Suprapubic skin (tissue), 4 donors: ENCODE measurements at regions not wholly inside any gene's neighbourhood (a gene's known extent, or its start where the extent isn't known, plus 50 kb on each side); places are given as distances from the start of the nearest gene placed in this dataset.

Experiments
- DNase-seq, 2 donors: peaks; one replicate each; pipeline ENCODE4 v3.0.0-alpha.2; 2019; ENCODE audit warnings: low spot score in 2 of 2
- H3K27ac ChIP-seq: fragments of 200-600 bp; sonication (generic); one replicate; pipeline ENCODE4 v1.5.1; 2019
- H3K27me3 ChIP-seq: fragments of 200-600 bp; sonication (generic); one replicate; pipeline ENCODE4 v1.5.1; 2019
- H3K36me3 ChIP-seq: fragments of 200-600 bp; sonication (generic); one replicate; pipeline ENCODE4 v1.5.1; 2019
- H3K4me1 ChIP-seq: fragments of 200-600 bp; sonication (generic); one replicate; pipeline ENCODE4 v1.5.1; 2019
- H3K4me3 ChIP-seq: fragments of 200-600 bp; sonication (generic); one replicate; pipeline ENCODE4 v1.5.1; 2019; ENCODE audit warnings: mild to moderate bottlenecking
- H3K9me3 ChIP-seq: fragments of 200-600 bp; sonication (generic); one replicate; pipeline ENCODE4 v1.5.1; 2019
- EP300 ChIP-seq: sonication (generic); formaldehyde crosslinking; IDR thresholded peaks from one replicate; pipeline ENCODE4 v1.6.1; 2017; ENCODE audit warnings: antibody characterized with exemption
- POLR2A ChIP-seq, 2 donors: fragments of 450-650 bp; IDR thresholded peaks; one replicate each; pipeline ENCODE4 v1.6.1; 2017; ENCODE audit warnings: antibody characterized with exemption in 2 of 2, mild to moderate bottlenecking in 2 of 2, moderate library complexity in 2 of 2
- POLR2AphosphoS5 ChIP-seq, 3 donors: sonication (generic); formaldehyde crosslinking; IDR thresholded peaks; one replicate each; pipeline ENCODE4 v1.6.1; 2017; ENCODE audit warnings: antibody characterized with exemption in 3 of 3
- WGBS: methylation state at CpG from one replicate; pipeline ENCODE4 v1.1.5; 2018; 5-methylcytosine and 5-hydroxymethylcytosine counted together
- TF ChIP-seq, protein P1 (sequence below), 2 donors: fragments of 200-600 bp in 1 of 2; fragments of 450-650 bp in 1 of 2; sonication (generic) in 1 of 2; IDR thresholded peaks; one replicate each; pipeline ENCODE4 v1.5.1; 2016 to 2019; ENCODE audit warnings: antibody characterized with exemption in 2 of 2, mild to moderate bottlenecking in 1 of 2, moderate library complexity in 1 of 2

DNA sequence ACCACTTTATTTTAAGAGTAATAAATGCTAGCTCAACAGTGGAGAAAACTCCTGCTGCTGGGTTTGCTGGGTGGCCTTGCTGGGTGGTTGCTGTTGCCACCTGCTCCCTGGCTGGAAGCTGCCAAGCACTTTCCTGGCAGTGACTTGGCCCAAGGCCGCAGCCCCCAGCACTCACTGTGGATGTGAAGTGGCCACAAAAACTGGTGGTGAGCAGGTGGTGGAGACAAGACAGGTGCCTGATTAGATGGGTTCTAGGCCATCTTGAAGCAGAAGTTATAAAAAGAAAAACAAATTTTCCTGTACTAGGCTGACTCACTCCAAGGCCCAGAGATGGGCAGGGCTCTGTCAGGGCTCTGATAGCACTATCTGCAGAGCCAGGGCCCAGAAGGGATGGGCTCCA, 224.7 kb upstream of the NLRP1 start:
- peaks cover 8% of the 10 kb centered on the region for H3K27me3 ChIP-seq
- H3K36me3 ChIP-seq: no peaks in the 10 kb centered on the region
- no peaks in the 10 kb centered on the region for H3K4me1 ChIP-seq
- no peak for TF ChIP-seq EP300
- no peak for TF ChIP-seq POLR2AphosphoS5 (IDR thresholded peaks at IDR 0.05)
- no peak for TF ChIP-seq POLR2A (IDR thresholded peaks at IDR 0.05)
- TF ChIP-seq, protein P1, sequence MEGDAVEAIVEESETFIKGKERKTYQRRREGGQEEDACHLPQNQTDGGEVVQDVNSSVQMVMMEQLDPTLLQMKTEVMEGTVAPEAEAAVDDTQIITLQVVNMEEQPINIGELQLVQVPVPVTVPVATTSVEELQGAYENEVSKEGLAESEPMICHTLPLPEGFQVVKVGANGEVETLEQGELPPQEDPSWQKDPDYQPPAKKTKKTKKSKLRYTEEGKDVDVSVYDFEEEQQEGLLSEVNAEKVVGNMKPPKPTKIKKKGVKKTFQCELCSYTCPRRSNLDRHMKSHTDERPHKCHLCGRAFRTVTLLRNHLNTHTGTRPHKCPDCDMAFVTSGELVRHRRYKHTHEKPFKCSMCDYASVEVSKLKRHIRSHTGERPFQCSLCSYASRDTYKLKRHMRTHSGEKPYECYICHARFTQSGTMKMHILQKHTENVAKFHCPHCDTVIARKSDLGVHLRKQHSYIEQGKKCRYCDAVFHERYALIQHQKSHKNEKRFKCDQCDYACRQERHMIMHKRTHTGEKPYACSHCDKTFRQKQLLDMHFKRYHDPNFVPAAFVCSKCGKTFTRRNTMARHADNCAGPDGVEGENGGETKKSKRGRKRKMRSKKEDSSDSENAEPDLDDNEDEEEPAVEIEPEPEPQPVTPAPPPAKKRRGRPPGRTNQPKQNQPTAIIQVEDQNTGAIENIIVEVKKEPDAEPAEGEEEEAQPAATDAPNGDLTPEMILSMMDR (IDR thresholded peaks at IDR 0.05): no peak
- WGBS: 100% methylated on average over 1 of the region's 1 CpG
- DNase-seq: no peak
- H3K27ac ChIP-seq: no peak overlapping the region
- peaks cover 21% of the 10 kb centered on the region for H3K9me3 ChIP-seq
- H3K4me3 ChIP-seq: no peak overlapping the region

DNA sequence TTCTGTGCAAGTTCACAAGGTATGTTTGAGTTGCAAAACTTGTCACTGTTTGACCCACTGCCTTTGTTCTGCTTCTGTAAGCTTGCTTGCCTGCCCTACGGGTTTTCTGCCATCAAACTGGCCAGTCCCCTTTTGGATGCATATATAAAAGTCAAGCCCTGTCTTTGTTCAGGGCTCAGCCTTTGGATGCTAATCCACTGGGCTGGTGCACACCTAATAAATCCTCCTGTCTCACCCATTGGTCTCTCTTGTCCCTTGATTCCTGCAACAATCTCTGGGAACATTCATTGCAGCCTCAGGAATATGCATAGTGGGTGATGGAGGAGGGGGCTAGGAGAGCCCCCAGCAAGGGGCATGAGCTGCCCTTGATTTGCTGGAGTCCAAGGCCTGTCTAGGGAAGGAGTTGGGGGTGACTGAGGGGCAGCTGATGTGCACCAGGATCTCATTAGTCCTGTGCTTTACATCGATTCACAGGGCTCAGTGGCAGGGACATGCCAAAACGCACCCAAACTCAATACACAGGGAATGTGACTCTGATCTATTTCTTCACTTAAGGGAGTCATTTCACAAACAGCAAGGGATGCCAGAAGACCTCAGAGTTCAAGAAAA, 225.4 kb upstream of the NLRP1 start:
- Histone ChIP-seq H3K4me1 (no peaks in the 10 kb centered on the region), H3K9me3 (peaks cover 21% of the 10 kb centered on the region), H3K36me3 (no peaks in the 10 kb centered on the region), H3K27ac (no peak overlapping the region), H3K27me3 (peaks cover 5% of the 10 kb centered on the region), H3K4me3 (no peak overlapping the region)
- TF ChIP-seq EP300 (no peak), POLR2A (IDR thresholded peaks at IDR 0.05) (no peak), POLR2AphosphoS5 (IDR thresholded peaks at IDR 0.05) (no peak)
- TF ChIP-seq, protein P1 (IDR thresholded peaks at IDR 0.05): no peak
- 89% methylated on average over 3 of the region's 3 CpGs for WGBS
- DNase-seq: no peak

DNA sequence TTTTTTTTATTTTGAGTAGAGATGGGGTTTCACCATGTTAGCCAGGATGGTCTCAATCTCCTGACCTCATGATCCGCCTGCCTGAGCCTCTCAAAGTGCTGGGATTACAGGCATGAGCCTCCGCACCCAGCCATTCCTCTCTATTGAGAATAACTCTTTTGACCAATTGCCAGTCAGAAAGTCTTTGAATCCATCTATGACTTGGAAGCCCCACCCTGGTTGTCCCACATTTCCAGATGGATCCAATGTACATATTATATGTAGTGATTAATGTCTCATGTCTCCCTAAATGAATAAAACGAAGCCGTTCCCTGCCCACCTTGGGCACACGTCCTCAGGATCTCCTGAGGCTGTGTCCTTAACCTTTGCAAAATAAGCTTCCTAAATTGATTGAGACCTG, 228.3 kb upstream of the NLRP1 start:
- Histone ChIP-seq H3K27me3 (peaks cover 18% of the 10 kb centered on the region), H3K9me3 (peaks cover 19% of the 10 kb centered on the region), H3K36me3 (no peaks in the 10 kb centered on the region), H3K4me3 (no peak overlapping the region), H3K4me1 (no peaks in the 10 kb centered on the region), H3K27ac (no peak overlapping the region)
- DNase-seq: no peak
- TF ChIP-seq, protein P1 (IDR thresholded peaks at IDR 0.05): no peak
- no peak for TF ChIP-seq POLR2AphosphoS5 (IDR thresholded peaks at IDR 0.05)
- TF ChIP-seq EP300: no peak
- TF ChIP-seq POLR2A (IDR thresholded peaks at IDR 0.05): no peak
- WGBS: 82% methylated on average over 5 of the region's 5 CpGs

DNA sequence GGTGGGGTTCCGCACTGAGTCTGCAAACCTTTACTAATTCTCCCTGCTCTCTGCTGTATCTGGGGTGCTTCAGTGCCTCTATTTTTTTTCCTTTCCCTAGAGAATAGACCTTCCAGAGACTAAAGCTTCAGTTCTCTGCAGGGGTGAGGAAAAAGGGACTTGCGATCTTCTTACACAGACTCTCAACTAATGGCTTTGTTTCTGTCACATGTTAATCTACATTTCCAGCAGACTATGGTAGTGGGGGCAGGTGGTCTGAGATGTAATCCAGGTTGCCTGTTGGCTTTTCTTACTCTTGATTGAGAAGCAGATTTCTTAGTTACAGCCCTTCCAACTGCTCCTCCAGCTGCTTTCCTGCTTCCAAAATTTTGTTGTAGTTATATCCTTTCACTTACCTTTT, 229.0 kb upstream of the NLRP1 start:
- no peak for DNase-seq
- Histone ChIP-seq H3K9me3 (peaks cover 16% of the 10 kb centered on the region), H3K27me3 (peaks cover 22% of the 10 kb centered on the region), H3K4me3 (no peak overlapping the region), H3K36me3 (no peaks in the 10 kb centered on the region), H3K4me1 (no peaks in the 10 kb centered on the region), H3K27ac (no peak overlapping the region)
- TF ChIP-seq EP300 (no peak), POLR2AphosphoS5 (IDR thresholded peaks at IDR 0.05) (no peak), POLR2A (IDR thresholded peaks at IDR 0.05) (no peak)
- TF ChIP-seq, protein P1 (IDR thresholded peaks at IDR 0.05): no peak
- 72% methylated on average over 2 of the region's 2 CpGs for WGBS

DNA sequence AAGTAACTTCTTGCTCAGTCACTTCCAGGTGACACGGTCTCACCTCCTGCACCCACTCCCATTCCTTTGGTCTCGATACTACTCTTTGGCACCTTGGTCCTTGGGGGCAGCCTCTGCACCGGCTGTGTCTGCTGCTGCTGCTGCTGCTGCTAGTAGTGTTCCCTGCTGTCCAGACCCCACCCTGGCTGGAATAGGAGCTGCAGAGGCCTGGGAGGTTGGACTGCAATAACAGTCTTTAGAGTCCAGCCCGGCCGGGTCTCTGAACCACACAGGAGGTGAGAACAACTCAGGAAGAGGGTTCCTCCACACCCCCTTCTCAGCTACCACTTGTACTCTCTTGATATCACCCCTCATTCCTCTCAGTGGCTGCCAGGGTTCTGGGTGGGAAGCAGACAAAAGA, 231.1 kb upstream of the NLRP1 start:
- H3K9me3 ChIP-seq: peaks cover 4% of the 10 kb centered on the region
- H3K27me3 ChIP-seq: peaks cover 25% of the 10 kb centered on the region
- no peak for TF ChIP-seq POLR2AphosphoS5 (IDR thresholded peaks at IDR 0.05)
- no peak for TF ChIP-seq EP300
- TF ChIP-seq, protein P1 (IDR thresholded peaks at IDR 0.05): no peak
- TF ChIP-seq POLR2A (IDR thresholded peaks at IDR 0.05): no peak
- H3K27ac ChIP-seq: no peak overlapping the region
- DNase-seq: no peak
- 80% methylated on average over 5 of the region's 5 CpGs for WGBS
- H3K36me3 ChIP-seq: no peaks in the 10 kb centered on the region
- no peaks in the 10 kb centered on the region for H3K4me1 ChIP-seq
- no peak overlapping the region for H3K4me3 ChIP-seq
